Kidney capillary endothelial cell (primary cell): ENCODE measurements at regions not wholly inside any gene's neighbourhood (a gene's known extent, or its start where the extent isn't known, plus 50 kb on each side); places are given as distances from the start of the nearest gene placed in this dataset.
"Not testable (repeated sequence)": the region's sequence is repeated elsewhere in the genome, so short reads cannot be mapped to it uniquely, and the experiment has no call there.

Experiments used
- DNase-seq: peaks from one replicate; pipeline ENCODE4 v3.0.0-alpha.2; 2018; ENCODE audit warnings: low spot score

DNA sequence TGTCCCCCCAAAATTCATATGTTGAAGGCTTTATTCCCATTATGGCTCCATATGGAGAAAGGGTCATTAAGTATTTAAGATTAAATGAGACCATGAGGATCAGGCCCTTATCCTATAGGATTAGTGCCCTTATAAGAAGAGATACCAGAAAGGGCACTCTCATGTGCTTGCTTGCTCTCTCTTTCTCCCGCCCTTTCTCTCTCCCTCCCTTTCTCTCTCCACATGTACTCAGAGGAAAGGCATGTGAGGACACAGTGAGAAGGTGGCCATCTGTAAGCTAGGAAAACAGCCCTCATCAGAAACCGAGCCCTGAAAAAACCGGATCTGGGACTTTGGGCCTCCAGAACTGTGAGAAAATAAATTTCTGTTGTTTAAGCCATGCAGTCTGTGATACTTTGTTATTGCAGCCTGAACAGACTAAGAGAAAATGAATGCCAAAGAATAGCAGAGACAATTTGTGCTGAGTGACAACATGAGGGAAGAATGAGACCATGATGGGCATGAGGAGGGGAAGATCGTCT lies 300.0 kb upstream of the SLC39A10 start:
- DNase-seq, result no peak

DNA sequence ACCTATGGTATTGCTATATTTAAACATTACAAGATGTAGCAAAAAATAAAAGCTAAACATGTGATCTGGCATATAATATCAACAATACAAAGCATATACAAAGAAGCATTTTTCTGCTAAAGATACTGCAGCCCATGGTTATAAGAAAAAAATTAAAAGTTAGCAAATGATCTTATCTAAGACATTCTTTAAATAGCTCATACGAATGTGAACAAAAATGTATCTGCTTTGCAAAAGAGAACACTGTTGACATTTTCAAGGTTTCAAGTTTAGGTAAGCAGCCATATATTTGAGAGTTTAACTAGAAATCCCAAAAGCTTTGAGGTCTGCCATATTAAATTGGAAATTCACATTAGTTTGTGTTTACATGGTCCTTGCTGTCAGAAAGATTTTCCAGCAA lies 301.0 kb upstream of the SLC39A10 start:
- no peak for DNase-seq

DNA sequence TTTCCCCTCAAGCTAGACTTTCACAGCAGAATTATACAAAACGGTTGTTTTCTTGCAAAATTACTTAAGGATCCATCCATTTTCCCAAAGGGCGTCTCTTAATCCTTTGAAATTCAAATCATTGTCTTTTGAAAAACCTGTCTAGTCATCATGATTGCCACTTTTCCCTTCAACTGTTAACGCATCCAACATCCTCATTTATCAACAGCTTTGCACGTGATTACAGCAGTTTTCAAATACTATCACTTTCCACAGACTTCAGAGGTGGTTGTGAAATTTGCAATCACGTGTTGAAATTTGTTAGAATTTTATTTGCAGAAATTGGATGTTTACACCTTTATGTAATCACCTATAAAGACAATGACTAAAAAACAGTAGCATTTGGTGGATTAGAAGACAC lies 304.4 kb upstream of the SLC39A10 start:
- DNase-seq, result no peak

- DNase-seq, result no peak
These were observed 313.0 kb upstream of the SLC39A10 start for GRCh38 chr2:195343942-195344530.

GRCh38 chr2:195343540-195343939 lies 313.5 kb upstream of the SLC39A10 start:
- no peak for DNase-seq

DNA sequence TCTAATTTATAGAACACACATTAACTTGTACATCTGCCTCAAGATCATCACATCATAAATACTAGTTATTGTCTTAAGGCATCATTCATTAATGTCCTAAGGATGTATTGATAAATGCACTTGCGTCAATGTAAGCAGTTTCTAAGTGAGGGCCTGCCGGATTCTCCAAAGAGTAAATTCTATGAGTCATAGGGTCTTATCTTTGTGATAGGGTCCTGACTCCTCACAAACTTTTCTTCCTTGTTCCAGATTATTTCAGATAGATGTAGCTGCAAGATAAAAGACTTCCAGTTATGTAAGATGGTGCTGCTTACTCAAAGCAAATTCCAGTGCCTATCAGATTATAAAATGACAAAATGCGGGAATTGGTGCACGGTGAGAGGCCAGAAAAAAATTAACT lies 315.0 kb upstream of the SLC39A10 start:
- no peak for DNase-seq

GRCh38 chr2:195338856-195339255 lies 318.2 kb upstream of the SLC39A10 start:
- DNase-seq, result no peak

DNA sequence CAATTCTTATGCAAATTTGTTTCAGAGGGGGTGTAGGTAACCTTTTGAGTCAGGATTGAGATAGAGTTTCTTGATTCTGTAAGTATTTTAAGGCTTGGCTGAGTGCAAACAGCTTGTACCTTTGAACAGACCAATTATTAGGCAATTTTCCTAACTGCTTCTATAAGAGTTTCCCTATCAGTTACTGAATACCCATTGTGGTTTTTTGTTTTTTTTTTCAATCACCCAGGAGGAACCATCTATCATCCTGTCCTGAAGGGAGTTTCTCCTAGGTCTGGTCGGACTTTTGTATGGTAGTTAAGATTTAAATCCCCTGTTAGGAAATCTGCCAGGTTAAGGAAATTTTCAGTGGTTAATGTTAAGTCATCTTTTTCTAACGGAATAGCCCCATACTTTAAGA lies 319.4 kb upstream of the SLC39A10 start:
- DNase-seq, result no peak

DNA sequence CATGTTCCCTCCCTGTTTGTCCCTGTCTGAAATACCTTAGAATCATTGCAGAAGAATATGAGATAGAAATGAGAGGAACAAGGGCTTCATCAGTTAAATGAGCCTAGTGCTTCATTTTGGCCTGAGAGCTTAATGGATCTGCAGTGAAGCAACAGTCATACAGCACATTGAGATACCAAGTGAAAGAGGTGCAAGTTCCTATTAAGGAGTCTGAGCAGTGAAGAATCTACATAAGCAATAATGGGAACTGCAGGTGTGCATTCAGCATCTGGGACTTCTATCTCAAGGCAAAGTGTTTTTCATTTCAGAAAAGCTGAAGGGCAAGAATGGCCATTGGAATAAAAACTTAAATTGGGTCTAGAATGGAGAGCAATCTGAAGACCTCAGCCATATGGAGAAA lies 323.2 kb upstream of the SLC39A10 start:
- DNase-seq, result no peak

DNA sequence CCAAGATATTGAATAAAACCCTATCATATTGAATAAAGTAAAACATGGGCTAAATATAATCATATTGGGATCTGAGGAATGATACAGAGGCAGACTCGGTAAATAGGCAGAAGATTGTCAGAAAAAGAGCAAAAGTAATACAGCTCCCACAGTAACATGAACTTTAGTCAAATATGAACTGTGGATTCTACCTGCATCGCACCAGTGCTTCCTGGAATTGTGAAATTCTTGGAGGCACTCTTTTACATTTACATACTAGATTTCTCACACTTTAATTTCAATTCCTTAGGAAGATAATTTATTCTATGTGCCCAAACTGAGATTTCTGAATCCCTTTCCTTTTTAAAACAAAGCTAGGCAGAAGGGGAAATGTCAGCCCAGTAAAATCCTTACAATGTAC lies 325.1 kb upstream of the SLC39A10 start:
- DNase-seq, result no peak

GRCh38 chr2:195331129-195331528 lies 325.9 kb upstream of the SLC39A10 start:
- no peak for DNase-seq

- DNase-seq, result no peak
These were observed 326.5 kb upstream of the SLC39A10 start for GRCh38 chr2:195330513-195330956.

DNA sequence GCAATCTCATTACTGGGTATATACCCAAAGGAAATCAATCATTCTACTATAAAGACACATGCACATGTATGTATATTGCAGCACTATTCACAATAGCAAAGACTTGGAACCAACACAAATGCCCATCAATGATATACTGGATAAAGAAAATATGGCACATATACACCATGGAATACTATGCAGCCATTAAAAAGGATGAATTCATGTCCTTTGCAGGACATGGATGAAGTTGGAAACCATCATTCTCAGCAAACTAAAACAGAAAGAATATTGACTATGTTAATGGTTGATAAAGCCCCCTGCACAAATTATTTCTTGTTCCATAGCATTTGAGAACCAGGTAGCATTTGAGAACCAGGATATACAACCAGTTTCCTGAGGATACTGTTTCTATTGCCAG lies 327.2 kb upstream of the SLC39A10 start:
- not testable (repeated sequence) for DNase-seq

DNA sequence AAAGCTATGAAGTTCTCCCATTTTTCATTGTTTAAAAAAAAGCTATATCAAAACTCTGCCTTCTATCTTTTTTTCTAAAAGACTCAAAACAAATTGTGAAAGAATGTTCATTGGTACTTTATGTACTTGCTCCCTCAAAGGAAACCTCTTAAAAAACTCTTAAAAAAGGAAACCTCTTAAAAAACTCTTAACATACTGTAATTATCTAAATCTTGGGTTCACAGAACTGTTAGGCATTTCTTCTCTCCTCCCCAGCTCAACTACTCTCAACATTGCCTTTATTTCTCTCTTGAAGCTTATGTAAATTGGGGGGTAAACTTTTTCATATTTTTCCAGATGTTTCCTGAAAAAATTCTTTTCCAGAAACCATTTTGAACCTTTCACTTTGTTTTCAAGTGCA lies 330.5 kb upstream of the SLC39A10 start:
- DNase-seq, result no peak

DNA sequence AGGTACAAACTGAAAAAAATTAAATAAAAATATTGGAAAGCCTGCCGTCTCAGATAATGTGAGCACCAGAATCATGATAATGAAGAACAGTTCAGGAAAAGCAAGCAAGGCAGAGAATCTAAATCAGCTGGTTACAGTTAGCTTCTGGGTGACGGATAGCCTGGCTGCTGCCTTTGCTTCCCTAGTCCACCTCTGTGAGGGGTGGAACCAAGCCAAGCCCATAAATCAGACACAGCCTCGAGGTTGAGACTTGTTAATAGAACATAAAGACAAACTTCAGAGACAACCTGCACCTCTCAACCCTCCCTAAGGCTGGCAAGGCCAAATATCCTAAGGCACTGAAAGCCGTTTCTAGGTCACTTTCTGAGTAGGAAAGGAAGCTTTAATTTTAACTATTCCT lies 334.7 kb upstream of the SLC39A10 start:
- no peak for DNase-seq

DNA sequence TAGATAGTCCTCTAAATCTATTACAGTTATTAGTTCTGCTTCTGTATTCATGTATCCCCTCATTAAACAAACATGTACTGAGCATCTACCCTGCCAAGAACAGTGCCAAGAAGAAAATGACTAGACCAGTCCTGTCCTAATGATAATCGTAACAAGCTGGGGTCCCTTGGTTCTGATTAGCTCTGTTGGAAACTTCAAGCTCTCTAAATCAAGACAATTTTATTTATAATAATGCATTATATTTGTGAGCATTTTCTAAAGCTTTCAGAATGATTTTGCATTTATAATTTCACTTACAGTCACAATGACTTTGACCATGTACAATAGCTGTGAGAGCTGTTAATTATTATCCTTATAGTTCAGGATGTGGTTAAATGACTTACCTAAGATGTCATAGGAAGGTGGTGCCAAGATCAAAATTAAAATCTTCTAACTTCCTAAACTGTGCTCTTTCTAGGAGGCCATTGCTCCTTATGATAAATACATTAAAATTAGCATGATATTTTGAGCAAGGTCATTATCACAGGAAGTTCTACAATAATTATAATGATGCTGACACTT lies 336.5 kb upstream of the SLC39A10 start:
- DNase-seq, result no peak

DNA sequence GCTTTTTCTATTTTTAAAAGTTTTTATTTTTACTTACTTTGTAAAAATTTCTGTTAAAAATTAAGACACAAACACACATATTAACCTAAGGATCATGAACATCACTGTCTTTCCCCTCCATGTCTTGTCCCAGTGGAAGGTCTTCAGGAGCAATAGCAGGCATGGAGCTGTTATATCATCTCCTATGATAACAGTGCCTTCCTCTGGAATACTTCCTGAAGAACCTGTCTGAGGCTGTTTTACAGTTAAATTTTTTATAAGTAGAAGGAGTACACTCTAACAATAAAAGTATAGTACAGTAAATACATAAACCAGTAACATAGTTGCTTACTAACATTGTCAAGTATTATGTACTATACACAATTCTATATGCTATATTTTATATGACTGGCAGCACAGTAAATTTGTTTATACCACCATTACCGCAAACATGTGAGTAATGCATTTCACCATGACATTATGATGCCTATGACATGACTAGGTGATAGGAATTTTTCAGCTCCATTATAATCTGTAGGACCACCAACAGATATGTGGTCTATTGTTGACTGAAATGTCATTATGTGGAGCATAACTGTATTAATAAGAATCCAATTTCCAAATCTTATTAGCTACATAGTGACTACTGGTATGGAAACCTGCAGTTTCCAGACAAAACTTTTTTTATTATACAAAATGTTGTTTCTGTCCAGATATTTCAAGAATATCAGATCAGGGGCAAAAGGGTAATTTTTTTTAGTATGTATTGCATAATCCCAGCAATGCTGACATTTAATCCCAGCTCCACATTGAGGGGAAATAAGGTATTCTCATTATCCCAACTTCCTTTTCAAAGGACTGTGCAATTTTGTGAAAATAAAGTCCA lies 337.2 kb upstream of the SLC39A10 start:
- DNase-seq, result no peak

GRCh38 chr2:195319112-195319460 lies 337.9 kb upstream of the SLC39A10 start:
- DNase-seq, result no peak

DNA sequence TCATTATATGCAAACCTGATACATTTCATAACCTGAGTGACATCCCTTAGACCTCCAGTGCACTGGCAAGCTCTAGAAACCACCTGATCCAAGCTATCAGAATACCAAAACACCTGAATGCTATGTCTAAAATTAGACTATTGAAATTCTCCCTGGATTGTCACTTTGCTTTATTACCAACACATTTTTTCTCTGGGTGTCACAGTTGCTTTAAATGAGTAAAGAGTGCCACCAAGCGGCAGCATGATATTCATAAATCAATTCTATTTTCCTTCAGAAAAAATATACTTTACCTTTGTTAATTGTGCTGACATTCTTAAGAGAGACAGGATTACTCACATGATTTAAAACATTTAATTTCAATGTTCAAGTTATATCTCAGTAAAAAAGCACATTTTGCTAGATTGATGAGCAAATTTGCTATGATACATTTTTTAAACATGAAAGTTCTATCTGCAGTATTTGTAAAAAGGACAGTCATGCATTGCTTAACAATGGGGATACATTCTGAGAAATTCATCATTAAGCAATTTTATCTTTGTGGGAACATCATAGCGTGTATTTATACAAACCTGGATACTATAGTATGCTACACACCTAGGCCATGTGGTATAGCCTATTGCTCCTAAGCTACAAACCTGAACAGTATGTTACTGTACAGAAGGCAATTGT lies 338.4 kb upstream of the SLC39A10 start:
- DNase-seq, result peak; percentile 57

GRCh38 chr2:195317550-195317949 lies 339.5 kb upstream of the SLC39A10 start:
- DNase-seq, result no peak

GRCh38 chr2:195316486-195316885 lies 340.5 kb upstream of the SLC39A10 start:
- no peak for DNase-seq

GRCh38 chr2:195313962-195314361 lies 343.1 kb upstream of the SLC39A10 start:
- no peak for DNase-seq

- DNase-seq, result no peak
These were observed 344.4 kb upstream of the SLC39A10 start for GRCh38 chr2:195312662-195313061.
